Stimulated activated CD4-positive, alpha-beta T cell treated with anti-CD3 and anti-CD28 coated beads, Interleukin-15, amount 100 ng/mL, for 48 hours (primary cell): ENCODE measurements at regions not wholly inside any gene's neighbourhood (a gene's known extent, or its start where the extent isn't known, plus 50 kb on each side); places are given as distances from the start of the nearest gene placed in this dataset.

ENCODE experiments used
- DNase-seq, 2 donors: peaks; one replicate each; pipeline ENCODE4 v3.0.0-alpha.2; 2020; ENCODE audit warnings: low read depth in 2 of 2

DNA sequence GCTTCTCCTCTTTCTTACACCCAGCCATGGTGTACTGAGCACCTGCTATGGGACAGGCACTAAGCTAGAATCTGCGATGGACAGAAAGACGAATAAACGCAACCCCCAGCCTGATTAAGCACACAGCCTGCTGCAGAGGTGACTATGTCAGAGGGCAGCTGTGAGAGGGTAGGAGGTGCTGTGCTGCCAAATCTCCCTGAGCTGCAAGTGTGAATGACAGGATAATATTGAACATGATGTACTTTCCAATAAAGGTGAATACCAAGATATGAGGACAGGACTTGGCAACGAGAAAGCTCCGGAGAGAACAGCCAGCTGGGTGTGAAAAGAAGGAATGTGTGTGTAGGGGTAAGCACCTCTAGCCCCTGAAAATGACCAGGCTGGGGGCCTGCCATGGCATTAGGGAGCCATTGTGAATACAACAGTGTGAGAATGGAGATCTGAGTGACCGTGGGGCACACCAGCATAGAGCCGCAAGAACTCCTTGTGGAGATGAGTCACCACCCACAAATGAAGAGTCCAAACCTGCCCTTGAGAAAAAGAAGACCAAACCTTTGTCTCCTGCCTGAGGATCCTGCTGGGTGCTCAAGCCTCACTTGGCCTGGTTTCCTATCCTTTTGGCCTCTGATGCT, 83.0 kb upstream of the ATF3 start:
- DNase-seq, result no peak

- no peak for DNase-seq
Observed at GRCh38 chr1:212526111-212526491, 82.5 kb upstream of the ATF3 start.

DNA sequence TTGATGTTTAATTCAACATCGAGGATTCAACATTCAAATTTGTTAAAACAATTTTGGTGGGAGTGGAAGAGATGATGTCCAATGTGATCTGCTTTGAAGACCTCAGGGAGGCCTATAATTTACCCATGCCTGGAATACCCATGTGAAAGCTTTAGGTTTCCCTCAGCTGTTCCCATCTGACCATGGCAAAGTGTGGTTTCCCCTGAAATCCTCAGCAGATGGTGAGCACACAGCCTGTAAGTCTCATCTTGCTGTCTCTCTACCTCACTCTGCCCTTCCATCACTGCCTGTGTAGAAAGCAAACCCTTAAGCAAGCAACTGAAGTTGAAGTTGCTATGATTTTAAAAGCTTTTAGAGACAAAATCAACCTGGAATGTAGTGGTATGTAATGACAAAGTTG, 80.1 kb upstream of the ATF3 start:
- DNase-seq, result no peak

GRCh38 chr1:212529211-212529741, 79.3 kb upstream of the ATF3 start:
- DNase-seq, result no peak

DNA sequence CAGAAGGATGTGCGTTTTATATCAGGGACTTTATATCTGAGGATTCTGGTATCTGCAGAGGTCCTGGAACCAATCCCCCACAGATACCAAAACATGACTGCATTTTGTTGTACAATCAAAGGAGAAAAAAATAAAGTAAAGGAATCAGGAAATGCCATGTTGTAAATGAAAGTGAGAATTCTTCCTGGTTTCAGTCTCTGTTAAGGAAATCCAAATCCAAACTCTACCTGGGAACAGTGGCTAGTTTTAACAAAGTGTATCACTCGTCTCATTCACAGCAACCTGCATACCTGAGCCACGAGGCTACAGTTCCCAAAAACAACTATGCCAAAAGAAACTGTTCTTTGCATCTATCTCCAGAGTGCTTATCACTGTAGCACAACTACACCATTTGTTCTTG, 77.3 kb upstream of the ATF3 start:
- no peak for DNase-seq

DNA sequence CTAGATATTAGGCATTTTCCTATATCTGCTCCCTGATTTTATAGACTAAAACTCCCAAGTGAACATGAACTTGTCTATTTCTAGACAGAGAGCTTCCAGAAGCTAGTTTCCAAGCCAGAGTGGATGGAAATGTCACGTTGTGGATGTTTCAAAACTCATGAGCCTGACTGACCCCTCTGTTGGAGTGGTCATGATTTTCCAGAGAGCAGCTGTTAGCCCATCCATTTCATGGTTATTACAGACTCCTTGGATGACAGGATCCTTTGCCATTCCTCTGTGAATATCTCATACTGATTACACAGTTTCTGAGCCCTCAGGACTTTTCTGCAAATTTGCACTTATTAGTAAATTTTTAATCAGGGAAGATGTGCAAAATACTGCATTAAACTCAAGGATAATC, 76.8 kb upstream of the ATF3 start:
- no peak for DNase-seq

DNA sequence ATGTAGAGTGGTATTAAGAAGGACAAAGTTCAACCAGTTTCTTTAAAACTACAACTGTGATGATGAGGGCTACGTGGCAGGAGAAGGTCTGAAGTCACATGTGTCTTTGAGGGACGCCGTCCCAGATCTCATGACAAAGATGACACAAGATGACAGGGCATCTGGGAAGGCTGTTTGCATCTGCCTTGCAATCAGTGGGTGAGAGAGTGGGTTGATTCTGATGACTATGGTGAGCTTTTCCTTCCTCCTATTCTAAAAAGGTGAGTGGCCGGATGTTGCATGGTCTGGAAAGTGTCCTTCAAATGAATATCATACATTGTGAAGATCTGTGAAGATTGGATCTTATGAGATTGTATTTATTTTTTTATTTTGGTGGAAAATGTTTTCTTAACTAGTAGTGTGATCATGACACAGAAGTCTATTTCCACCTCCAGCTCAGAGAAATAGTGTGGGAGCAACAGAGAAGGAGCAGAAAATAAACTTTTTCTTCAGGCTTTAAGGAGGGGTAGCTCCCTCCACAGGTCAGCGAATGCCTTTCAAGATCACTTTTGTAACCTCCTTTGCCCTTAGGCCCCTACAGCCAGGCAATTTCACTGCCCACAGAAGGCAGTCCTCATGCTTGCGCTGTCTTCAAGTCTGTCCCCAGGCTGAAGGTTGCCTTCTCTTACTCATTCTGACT, 76.0 kb upstream of the ATF3 start:
- DNase-seq, result no peak

DNA sequence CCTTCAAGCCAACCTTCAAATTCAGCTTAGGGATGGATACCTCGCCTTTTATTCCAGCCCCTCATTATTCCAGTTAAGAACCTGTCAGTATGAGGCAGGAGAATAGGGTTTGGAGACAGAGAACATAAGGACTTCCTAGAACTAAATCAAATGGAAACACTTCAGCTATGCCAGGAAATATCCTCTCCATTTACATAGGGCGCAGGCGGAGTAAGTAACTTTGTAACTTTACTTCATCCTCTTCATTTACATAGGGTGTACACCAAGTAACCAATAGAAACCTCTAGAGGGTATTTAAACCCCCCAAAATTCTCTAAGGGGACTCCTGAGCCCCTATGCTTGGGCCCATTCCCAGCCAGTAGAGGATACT, 75.4 kb upstream of the ATF3 start:
- no peak for DNase-seq

- no peak for DNase-seq
Observed at GRCh38 chr1:212536586-212536985, 72.0 kb upstream of the ATF3 start.

DNA sequence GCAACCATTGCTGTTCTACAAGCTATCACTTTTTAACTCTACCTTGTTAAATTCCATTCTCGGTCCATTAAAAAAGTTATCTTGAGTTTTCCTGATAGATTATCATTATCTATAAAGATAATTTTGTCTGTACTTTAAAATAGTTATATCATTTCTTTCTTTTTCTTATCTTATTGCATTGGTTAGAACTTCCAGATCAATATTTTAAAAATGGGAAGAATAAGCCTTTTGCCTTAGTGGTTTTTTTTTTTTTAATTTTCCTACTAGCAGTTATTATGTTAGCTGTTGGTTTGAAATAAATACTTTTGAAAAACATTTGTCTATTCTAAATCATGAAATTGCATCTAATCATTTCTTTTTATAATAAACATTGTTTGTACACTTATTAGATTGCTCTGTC, 71.0 kb upstream of the ATF3 start:
- no peak for DNase-seq

GRCh38 chr1:212539737-212540430, 68.7 kb upstream of the ATF3 start:
- DNase-seq, result no peak

DNA sequence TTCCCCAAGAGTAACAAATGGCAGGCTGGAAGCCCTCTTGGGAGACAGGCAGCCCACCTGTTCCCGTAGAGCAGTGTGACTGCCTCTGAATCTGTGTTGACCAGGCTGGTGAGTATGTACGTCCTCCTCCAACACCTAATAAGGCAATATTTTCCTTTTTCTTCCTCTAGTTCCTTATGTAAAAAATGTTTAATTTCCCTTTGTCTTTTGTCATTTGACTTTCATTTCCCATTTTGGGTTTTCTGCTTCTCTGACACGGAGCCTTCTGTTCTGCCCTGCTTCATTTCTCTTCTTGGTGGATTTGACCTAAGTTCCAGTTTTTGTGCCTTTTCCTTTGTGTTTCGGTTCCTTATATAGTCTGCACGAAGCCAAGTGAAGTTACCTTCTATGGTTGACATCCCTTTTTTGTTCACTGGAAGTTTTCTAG, 65.8 kb upstream of the ATF3 start:
- DNase-seq, result no peak

DNA sequence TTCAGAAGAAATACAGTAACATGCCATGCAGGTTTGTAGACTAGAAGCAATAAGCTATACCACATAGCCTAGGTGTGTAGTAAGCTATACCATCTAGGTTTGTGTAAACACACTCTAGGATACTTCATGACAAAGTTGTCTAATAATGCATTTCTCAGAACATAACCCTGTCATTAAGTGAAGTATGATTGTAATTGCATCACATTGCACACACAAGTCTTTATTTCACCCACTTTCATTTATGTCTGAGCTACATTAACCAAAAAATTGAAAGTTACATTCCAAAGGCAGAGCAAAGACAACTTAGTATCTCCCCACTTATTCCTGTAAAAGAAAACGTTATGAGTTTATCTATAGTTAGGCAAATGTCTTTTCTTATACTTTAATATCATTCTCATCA, 64.5 kb upstream of the ATF3 start:
- DNase-seq, result no peak

DNA sequence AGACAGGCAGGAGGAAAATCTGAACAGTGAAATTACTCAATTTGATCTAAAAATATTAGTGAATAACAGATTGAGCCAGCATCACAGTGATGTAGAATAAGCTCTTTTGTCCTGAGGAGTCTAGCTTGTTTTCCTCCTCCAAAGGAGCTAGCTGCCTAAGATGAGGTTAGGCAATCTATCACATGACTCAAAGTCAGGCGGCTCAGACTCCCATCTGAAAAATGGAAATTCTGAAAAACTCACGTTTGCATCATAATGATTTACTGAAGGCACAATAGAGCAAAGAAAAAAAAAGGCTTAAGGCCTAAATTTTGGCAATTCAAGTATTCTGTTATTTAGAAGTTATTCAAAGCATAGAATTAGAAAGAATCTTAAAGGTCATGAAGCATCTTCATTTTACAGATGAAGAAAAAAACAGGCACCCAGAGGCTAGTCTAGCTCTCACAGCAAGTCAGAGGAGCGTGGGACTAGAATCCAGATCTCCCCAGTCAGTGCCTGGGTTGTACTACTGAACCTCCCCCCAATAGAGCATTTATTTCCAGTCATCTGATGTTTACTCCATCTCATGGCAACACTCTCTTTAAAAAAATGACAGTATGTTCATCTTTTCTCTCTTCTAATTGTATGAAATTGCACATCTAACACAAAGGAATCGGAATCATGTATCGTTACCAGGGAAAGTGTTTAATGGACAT, 62.5 kb upstream of the ATF3 start:
- no peak for DNase-seq

GRCh38 chr1:212549503-212550017, 59.0 kb upstream of the ATF3 start:
- DNase-seq, result no peak

- no peak for DNase-seq
Observed at GRCh38 chr1:212551929-212552328, 56.6 kb upstream of the ATF3 start.

- no peak for DNase-seq
Observed at GRCh38 chr1:212553676-212554075, 54.9 kb upstream of the ATF3 start.

DNA sequence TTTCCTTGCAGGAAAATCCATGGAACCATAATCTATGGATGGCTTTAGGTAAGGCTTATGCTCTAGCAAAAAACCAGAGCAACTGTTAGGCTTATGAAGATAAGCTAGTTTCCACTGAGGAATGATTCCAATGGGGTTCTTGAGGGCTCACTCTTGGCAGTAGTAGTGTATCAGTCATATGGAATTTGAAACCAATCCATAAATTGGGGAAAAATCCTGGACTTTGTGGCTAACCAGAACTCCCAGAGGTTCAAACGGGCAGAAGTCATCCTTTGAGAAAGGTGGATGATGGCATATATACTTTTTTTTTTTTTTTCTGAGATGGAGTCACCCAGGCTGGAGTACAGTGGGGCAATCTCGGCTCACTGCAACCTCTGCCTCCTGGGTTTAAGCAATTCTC, 54.2 kb upstream of the ATF3 start:
- no peak for DNase-seq

- no peak for DNase-seq
Observed at GRCh38 chr1:212555426-212555825, 53.1 kb upstream of the ATF3 start.

- no peak for DNase-seq
Observed at GRCh38 chr1:212556822-212557549, 51.6 kb upstream of the ATF3 start.
